Upper lobe of left lung (tissue), 4 donors: ENCODE measurements at regions not wholly inside any gene's neighbourhood (a gene's known extent, or its start where the extent isn't known, plus 50 kb on each side); places are given as distances from the start of the nearest gene placed in this dataset.

Source experiments
- EP300 ChIP-seq, 4 donors: sonication (generic); formaldehyde crosslinking; IDR thresholded peaks; one replicate each; pipeline ENCODE4 v1.5.1; 2017; ENCODE audit warnings: antibody characterized with exemption in 4 of 4, control low read depth in 2 of 4
- POLR2A ChIP-seq, 4 donors: fragments of 450-650 bp; IDR thresholded peaks; one replicate each; pipeline ENCODE4 v1.5.1; 2016 to 2017; ENCODE audit warnings: antibody characterized with exemption in 4 of 4, mild to moderate bottlenecking in 2 of 4
- POLR2AphosphoS5 ChIP-seq, 2 donors: sonication (generic); formaldehyde crosslinking; IDR thresholded peaks; one replicate each; pipeline ENCODE4 v1.5.1; 2017; ENCODE audit warnings: antibody characterized with exemption in 2 of 2
- TF ChIP-seq, protein P1 (sequence below), 6 experiments: fragments of 450-650 bp in 4 of 6; fragments of 200-600 bp in 2 of 6; sonication (generic) in 2 of 6; IDR thresholded peaks; one replicate each; pipeline ENCODE4 v1.5.1; 2016 to 2019; ENCODE audit warnings: antibody characterized with exemption in 6 of 6

DNA sequence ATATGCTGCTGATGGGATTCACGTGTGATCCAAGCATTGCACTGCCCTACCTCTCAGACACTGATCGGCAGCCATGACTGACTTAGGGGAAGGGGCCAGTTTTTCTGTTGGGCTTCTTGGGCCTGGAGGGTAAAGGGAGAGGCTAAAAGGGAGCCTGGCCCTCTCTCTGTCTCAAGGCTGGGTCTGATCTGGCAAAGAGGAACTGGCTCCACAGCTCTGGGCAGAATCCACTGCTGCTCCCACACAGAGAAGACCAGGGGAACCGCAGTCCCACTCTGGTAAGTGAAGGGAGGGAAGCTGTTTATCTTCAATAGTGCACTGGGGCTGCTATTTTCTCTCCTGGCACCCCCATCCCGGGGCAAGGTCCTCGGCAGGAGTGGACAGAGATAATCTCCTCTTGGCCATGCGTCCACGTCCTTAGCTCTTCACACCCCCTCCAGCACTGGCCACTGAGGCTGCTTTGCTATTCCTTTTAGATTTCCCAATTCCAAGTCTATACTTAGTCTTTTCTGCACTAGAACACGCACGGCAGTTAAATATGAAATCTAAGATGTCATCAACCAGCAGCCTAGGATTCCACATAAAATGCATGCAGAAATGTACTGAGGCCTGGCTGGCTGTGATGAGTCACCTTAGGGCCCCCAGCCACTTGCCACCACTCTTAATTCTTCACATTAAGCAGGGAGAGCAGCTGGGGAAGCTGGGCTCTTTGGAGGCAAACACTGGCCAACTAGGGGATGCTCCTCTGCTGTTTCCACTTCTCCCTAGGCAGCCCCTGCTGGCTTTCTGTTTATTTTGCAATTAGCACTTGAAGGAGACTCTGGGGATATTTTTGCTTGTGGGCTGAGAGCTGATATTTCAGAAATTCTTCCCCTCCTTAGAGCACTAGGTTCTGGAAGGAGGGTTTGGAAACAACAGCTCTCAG is 87.8 kb upstream of the ARMC2 start:
- TF ChIP-seq, protein P1, sequence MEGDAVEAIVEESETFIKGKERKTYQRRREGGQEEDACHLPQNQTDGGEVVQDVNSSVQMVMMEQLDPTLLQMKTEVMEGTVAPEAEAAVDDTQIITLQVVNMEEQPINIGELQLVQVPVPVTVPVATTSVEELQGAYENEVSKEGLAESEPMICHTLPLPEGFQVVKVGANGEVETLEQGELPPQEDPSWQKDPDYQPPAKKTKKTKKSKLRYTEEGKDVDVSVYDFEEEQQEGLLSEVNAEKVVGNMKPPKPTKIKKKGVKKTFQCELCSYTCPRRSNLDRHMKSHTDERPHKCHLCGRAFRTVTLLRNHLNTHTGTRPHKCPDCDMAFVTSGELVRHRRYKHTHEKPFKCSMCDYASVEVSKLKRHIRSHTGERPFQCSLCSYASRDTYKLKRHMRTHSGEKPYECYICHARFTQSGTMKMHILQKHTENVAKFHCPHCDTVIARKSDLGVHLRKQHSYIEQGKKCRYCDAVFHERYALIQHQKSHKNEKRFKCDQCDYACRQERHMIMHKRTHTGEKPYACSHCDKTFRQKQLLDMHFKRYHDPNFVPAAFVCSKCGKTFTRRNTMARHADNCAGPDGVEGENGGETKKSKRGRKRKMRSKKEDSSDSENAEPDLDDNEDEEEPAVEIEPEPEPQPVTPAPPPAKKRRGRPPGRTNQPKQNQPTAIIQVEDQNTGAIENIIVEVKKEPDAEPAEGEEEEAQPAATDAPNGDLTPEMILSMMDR (IDR thresholded peaks at IDR 0.05), result no peak
- TF ChIP-seq POLR2A (IDR thresholded peaks at IDR 0.05) (no peak), EP300 (IDR thresholded peaks at IDR 0.05) (no peak), POLR2AphosphoS5 (IDR thresholded peaks at IDR 0.05) (no peak)
